Raji (cell line): ENCODE measurements at regions not wholly inside any gene's neighbourhood (a gene's known extent, or its start where the extent isn't known, plus 50 kb on each side); places are given as distances from the start of the nearest gene placed in this dataset.

Experiments used
- POLR2A ChIP-seq: IDR thresholded peaks from 2 replicates; pipeline ENCODE4 v1.6.1; 2011; ENCODE audit warnings: low read depth, low read length, control low read depth; ENCODE audit not compliant: insufficient read depth

GRCh38 chr2:129866391-129866790 is 113.1 kb upstream of the RAB6C start:
- TF ChIP-seq POLR2A, result no peak

GRCh38 chr2:129868151-129868550 is 111.3 kb upstream of the RAB6C start:
- no peak for TF ChIP-seq POLR2A

GRCh38 chr2:129870685-129871241 is 108.7 kb upstream of the RAB6C start:
- no peak for TF ChIP-seq POLR2A

- no peak for TF ChIP-seq POLR2A
Measured at GRCh38 chr2:129872446-129872845, 107.0 kb upstream of the RAB6C start.

GRCh38 chr2:129876541-129876940 is 102.9 kb upstream of the RAB6C start:
- TF ChIP-seq POLR2A, result no peak

- TF ChIP-seq POLR2A, result no peak
Measured at GRCh38 chr2:129877289-129877741, 102.2 kb upstream of the RAB6C start.

- TF ChIP-seq POLR2A, result no peak
Measured at GRCh38 chr2:129877795-129878775, 101.4 kb upstream of the RAB6C start.

GRCh38 chr2:129879614-129880180 is 99.8 kb upstream of the RAB6C start:
- no peak for TF ChIP-seq POLR2A

GRCh38 chr2:129880309-129880708 is 99.2 kb upstream of the RAB6C start:
- no peak for TF ChIP-seq POLR2A

GRCh38 chr2:129880971-129881370 is 98.5 kb upstream of the RAB6C start:
- TF ChIP-seq POLR2A, result no peak

- TF ChIP-seq POLR2A, result no peak
Measured at GRCh38 chr2:129881786-129882396, 97.6 kb upstream of the RAB6C start.

GRCh38 chr2:129882476-129882875 is 97.0 kb upstream of the RAB6C start:
- TF ChIP-seq POLR2A, result no peak

- TF ChIP-seq POLR2A, result no peak
Measured at GRCh38 chr2:129883121-129883520, 96.3 kb upstream of the RAB6C start.

- no peak for TF ChIP-seq POLR2A
Measured at GRCh38 chr2:129884221-129884786, 95.2 kb upstream of the RAB6C start.

- TF ChIP-seq POLR2A, result no peak
Measured at GRCh38 chr2:129885735-129886134, 93.7 kb upstream of the RAB6C start.

- no peak for TF ChIP-seq POLR2A
Measured at GRCh38 chr2:129887688-129888266, 91.7 kb upstream of the RAB6C start.

- no peak for TF ChIP-seq POLR2A
Measured at GRCh38 chr2:129888461-129888860, 91.0 kb upstream of the RAB6C start.
